BLaER1 treated with 17β-estradiol and CSF1 and Interleukin-3, amounts not matched to agents 10 nM and 100 nM (cell line): ENCODE measurements at regions not wholly inside any gene's neighbourhood (a gene's known extent, or its start where the extent isn't known, plus 50 kb on each side); places are given as distances from the start of the nearest gene placed in this dataset.
"Not testable (repeated sequence)": the region's sequence is repeated elsewhere in the genome, so short reads cannot be mapped to it uniquely, and the experiment has no call there.

ENCODE experiments used
- H3K27ac ChIP-seq, 11 experiments: shearing (Covaris generic); formaldehyde crosslinking; 2 replicates each; pipeline ENCODE4 v1.8.1; 2022
- H3K27me3 ChIP-seq, 11 experiments: shearing (Covaris generic); formaldehyde crosslinking; 2 replicates each; pipeline ENCODE4 v1.8.1; 2022
- H3K36me3 ChIP-seq, 11 experiments: shearing (Covaris generic); formaldehyde crosslinking; 2 replicates each; pipeline ENCODE4 v1.8.1; 2022
- H3K4me1 ChIP-seq, 10 experiments: shearing (Covaris generic); formaldehyde crosslinking; 2 replicates each; pipeline ENCODE4 v1.8.1; 2022
- H3K4me2 ChIP-seq, 11 experiments: shearing (Covaris generic); formaldehyde crosslinking; 2 replicates each; pipeline ENCODE4 v1.8.1; 2022
- H3K4me3 ChIP-seq, 10 experiments: shearing (Covaris generic); formaldehyde crosslinking; 2 replicates each; pipeline ENCODE4 v1.8.1; 2022
- H3K9ac ChIP-seq, 11 experiments: shearing (Covaris generic); formaldehyde crosslinking; 2 replicates each; pipeline ENCODE4 v1.8.1; 2022
- H3K9me3 ChIP-seq, 11 experiments: shearing (Covaris generic); formaldehyde crosslinking; replicated peaks in 1 of 11; 2 replicates each; pipeline ENCODE4 v1.8.1; 2022
- H4K20me1 ChIP-seq, 11 experiments: shearing (Covaris generic); formaldehyde crosslinking; 2 replicates each; pipeline ENCODE4 v1.8.1; 2022
- Cebpa-rat ChIP-seq, 11 experiments: shearing (Covaris generic); IDR thresholded peaks; 2 replicates each; pipeline ENCODE4 v1.8.1; 2022

- no peak overlapping the region for H3K4me3 ChIP-seq
- no peaks in the 10 kb centered on the region for H3K27me3 ChIP-seq
- no peak for TF ChIP-seq Cebpa-rat (IDR thresholded peaks at IDR 0.05)
- H3K9ac ChIP-seq, result no peak overlapping the region
- no peaks in the 10 kb centered on the region for H4K20me1 ChIP-seq
- H3K36me3 ChIP-seq, result no peaks in the 10 kb centered on the region
- H3K4me2 ChIP-seq, result no peak overlapping the region
- no peak overlapping the region for H3K27ac ChIP-seq
- H3K9me3 ChIP-seq, result no peaks in the 10 kb centered on the region
- peaks cover 0 to 17% (median 13%) of the 10 kb centered on the region in 10 experiments; a peak in 15 of 20 replicates for H3K4me1 ChIP-seq
Measured at GRCh38 chr1:118396279-118396678, 211.3 kb upstream of the SPAG17 start.

- no peak for TF ChIP-seq Cebpa-rat (IDR thresholded peaks at IDR 0.05)
- H3K36me3 ChIP-seq, result no peaks in the 10 kb centered on the region
Measured at GRCh38 chr1:118395430-118395991, 210.5 kb upstream of the SPAG17 start.

GRCh38 chr1:118390955-118391354, 205.9 kb upstream of the SPAG17 start:
- Histone ChIP-seq H3K9me3 (no peaks in the 10 kb centered on the region), H4K20me1 (no peaks in the 10 kb centered on the region), H3K4me1 (peaks cover 0 to 17% (median 13%) of the 10 kb centered on the region in 10 experiments; a peak in 15 of 20 replicates), H3K27ac (no peak overlapping the region), H3K9ac (no peak overlapping the region), H3K27me3 (no peaks in the 10 kb centered on the region), H3K4me2 (no peak overlapping the region), H3K36me3 (no peaks in the 10 kb centered on the region), H3K4me3 (no peak overlapping the region)
- TF ChIP-seq Cebpa-rat (IDR thresholded peaks at IDR 0.05), result no peak

More at GRCh38 chr1:118395430-118395991, 210.5 kb upstream of the SPAG17 start:
- peaks cover 0 to 17% (median 13%) of the 10 kb centered on the region in 10 experiments; a peak in 15 of 20 replicates for H3K4me1 ChIP-seq
- no peak overlapping the region for H3K4me2 ChIP-seq
- no peaks in the 10 kb centered on the region for H3K27me3 ChIP-seq
- H3K4me3 ChIP-seq, result no peak overlapping the region
- no peaks in the 10 kb centered on the region for H3K9me3 ChIP-seq
- H3K9ac ChIP-seq, result no peak overlapping the region
- no peak overlapping the region for H3K27ac ChIP-seq
- no peaks in the 10 kb centered on the region for H4K20me1 ChIP-seq

GRCh38 chr1:118388301-118388959, 203.4 kb upstream of the SPAG17 start:
- no peak for TF ChIP-seq Cebpa-rat (IDR thresholded peaks at IDR 0.05)
- Histone ChIP-seq H3K36me3 (no peaks in the 10 kb centered on the region), H3K4me3 (no peak overlapping the region), H4K20me1 (no peaks in the 10 kb centered on the region), H3K27me3 (no peaks in the 10 kb centered on the region), H3K27ac (no peak overlapping the region), H3K9me3 (no peaks in the 10 kb centered on the region), H3K4me2 (no peak overlapping the region), H3K9ac (no peak overlapping the region), H3K4me1 (peaks cover 0 to 16% (median 13%) of the 10 kb centered on the region in 10 experiments; a peak in 15 of 20 replicates)

- no peak for TF ChIP-seq Cebpa-rat (IDR thresholded peaks at IDR 0.05)
- H3K9ac ChIP-seq, result no peak overlapping the region
Measured at GRCh38 chr1:118381197-118381869, 196.3 kb upstream of the SPAG17 start.

GRCh38 chr1:118377183-118377582, 192.2 kb upstream of the SPAG17 start:
- not testable (repeated sequence) for H3K4me3 ChIP-seq, H3K9ac ChIP-seq, H3K4me2 ChIP-seq, H4K20me1 ChIP-seq, H3K36me3 ChIP-seq, H3K27ac ChIP-seq, H3K4me1 ChIP-seq, H3K27me3 ChIP-seq
- peaks cover 5 to 40% (median 26%) of the 10 kb centered on the region in 11 experiments; a peak in 21 of 22 replicates for H3K9me3 ChIP-seq

More at GRCh38 chr1:118381197-118381869, 196.3 kb upstream of the SPAG17 start:
- no peaks in the 10 kb centered on the region for H3K4me1 ChIP-seq
- H3K27ac ChIP-seq, result no peak overlapping the region
- peaks cover 0 to 21% (median 15%) of the 10 kb centered on the region in 11 experiments; a peak in 20 of 22 replicates for H3K9me3 ChIP-seq
- H3K4me2 ChIP-seq, result no peak overlapping the region
- no peaks in the 10 kb centered on the region for H3K36me3 ChIP-seq
- H3K27me3 ChIP-seq, result no peaks in the 10 kb centered on the region
- no peaks in the 10 kb centered on the region for H4K20me1 ChIP-seq
- no peak overlapping the region for H3K4me3 ChIP-seq

- Histone ChIP-seq H3K4me1 (no peaks in the 10 kb centered on the region), H3K9ac (no peak overlapping the region), H3K9me3 (peaks cover 11 to 38% (median 24%) of the 10 kb centered on the region in 11 experiments; a peak in 21 of 22 replicates), H4K20me1 (no peaks in the 10 kb centered on the region), H3K4me3 (no peak overlapping the region), H3K4me2 (no peak overlapping the region), H3K36me3 (no peaks in the 10 kb centered on the region), H3K27ac (no peak overlapping the region), H3K27me3 (no peaks in the 10 kb centered on the region)
- TF ChIP-seq Cebpa-rat (IDR thresholded peaks at IDR 0.05), result no peak
Measured at GRCh38 chr1:118371612-118372011, 186.6 kb upstream of the SPAG17 start.

GRCh38 chr1:118370861-118371260, 185.8 kb upstream of the SPAG17 start:
- Histone ChIP-seq H4K20me1 (no peaks in the 10 kb centered on the region), H3K27ac (no peak overlapping the region), H3K4me2 (no peak overlapping the region), H3K4me1 (no peaks in the 10 kb centered on the region), H3K9me3 (peaks cover 8 to 37% (median 24%) of the 10 kb centered on the region in 11 experiments; a peak in 21 of 22 replicates), H3K27me3 (no peaks in the 10 kb centered on the region), H3K9ac (no peak overlapping the region), H3K36me3 (no peaks in the 10 kb centered on the region), H3K4me3 (no peak overlapping the region)
- TF ChIP-seq Cebpa-rat (IDR thresholded peaks at IDR 0.05), result no peak

- Histone ChIP-seq H3K9ac (no peak overlapping the region), H3K9me3 (peaks cover 22 to 42% (median 33%) of the 10 kb centered on the region in 11 experiments), H3K4me3 (no peak overlapping the region), H3K27me3 (no peaks in the 10 kb centered on the region), H3K4me1 (no peaks in the 10 kb centered on the region), H4K20me1 (no peaks in the 10 kb centered on the region), H3K27ac (no peak overlapping the region), H3K4me2 (no peak overlapping the region), H3K36me3 (no peaks in the 10 kb centered on the region)
- TF ChIP-seq Cebpa-rat (IDR thresholded peaks at IDR 0.05), result no peak
Measured at GRCh38 chr1:118366286-118366685, 181.3 kb upstream of the SPAG17 start.
